Hematopoietic multipotent progenitor cell treated with erythropoietin and hydrocortisone succinate and interleukin-3 and kit ligand, for 6 days (in vitro differentiated cells): ENCODE measurements at regions not wholly inside any gene's neighbourhood (a gene's known extent, or its start where the extent isn't known, plus 50 kb on each side); places are given as distances from the start of the nearest gene placed in this dataset.
"Not testable (repeated sequence)": the region's sequence is repeated elsewhere in the genome, so short reads cannot be mapped to it uniquely, and the experiment has no call there.

ENCODE experiments used
- DNase-seq: peaks from one replicate; pipeline ENCODE4 v3.0.0-alpha.2; 2015

DNA sequence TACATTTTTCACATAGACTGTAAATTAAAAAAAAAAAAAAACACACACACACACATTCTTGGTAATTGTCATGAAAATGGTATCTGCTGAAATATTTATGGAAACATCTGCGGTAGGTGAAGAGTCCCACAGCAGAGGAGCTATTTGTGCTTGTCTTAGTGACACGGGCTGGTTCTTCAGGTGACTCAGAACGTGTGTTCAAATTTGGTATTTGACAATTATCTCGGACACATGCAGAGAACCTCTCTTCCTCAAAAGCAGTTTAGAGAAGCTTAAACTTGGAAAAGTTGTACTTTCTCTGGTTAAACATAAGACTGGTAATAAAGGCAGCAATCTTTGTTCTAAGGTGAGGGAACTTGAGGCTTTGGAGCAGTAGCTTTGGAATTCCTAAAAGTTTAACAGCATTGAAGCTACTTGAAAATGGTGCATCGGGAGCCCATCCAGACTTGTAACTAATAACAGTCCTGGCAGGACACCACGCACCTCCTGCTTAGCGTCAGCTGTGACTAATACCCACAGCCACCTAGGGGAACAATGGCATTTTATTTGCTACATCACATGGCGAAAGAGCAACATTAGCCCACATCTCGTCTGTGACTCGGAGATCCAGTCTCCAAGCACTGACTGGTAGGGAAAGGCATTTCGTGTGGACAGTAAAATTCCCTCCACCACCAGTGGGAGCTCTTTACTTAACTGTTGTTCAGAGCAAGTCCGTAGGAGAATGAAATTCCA is 1505.1 kb upstream of the SLC10A2 start:
- DNase-seq, result peak; percentile 48

DNA sequence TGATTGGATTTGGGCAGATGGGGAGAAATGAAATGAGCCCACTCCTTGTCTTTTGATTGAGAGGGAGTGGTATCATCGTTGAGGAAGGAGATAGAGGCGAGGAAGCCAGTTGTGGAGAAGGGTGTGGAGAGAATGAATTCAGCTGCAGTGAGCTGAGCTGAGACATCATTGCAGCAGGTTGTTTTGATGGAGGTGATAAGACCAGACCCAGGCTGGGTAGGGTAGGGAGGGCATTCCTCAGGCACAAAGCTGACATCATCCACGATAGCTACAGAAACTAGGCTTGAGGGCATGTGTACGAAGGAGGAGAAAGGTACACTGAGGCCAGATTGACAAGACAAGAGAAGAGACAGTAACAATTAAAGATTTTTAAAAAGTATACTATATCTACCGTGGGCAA is 1500.9 kb upstream of the SLC10A2 start:
- DNase-seq, result no peak

DNA sequence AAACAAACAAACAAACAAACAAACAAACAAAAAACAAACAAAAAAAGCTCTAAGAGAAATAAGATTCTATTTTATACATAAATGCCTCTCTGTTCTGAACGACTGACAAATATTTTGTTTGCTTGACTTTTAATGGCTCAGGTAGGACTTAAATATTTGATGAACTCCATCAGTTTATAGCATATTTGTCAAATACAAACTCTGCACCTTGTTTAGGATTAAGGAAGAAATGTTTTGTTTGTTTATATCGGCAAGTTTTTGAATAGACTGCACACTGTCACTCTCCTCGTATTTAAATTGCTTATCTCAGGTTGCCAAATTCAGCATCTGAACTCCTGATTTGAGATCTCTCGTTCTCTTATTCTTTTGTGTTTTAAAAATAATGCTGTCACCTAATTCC is 1499.7 kb upstream of the SLC10A2 start:
- DNase-seq, result no peak

DNA sequence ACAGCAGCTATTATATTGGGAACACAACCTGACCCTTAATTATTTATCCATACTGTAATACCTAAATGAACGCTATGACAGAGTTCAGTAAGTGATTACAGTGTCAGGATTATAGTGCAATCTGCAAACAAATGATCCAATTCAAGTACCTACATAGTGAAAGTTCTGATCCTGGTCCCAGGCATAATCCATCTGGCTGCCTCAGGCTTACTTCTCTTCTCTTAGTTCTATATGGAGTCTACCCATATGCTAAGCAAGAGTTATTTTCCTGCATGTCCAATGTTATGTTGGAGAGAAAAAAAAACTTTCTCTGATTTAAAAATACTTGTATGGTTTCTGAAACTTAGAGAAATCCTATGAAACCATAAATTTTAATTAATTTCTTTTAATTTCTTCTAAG is 1487.7 kb upstream of the SLC10A2 start:
- DNase-seq, result no peak

DNA sequence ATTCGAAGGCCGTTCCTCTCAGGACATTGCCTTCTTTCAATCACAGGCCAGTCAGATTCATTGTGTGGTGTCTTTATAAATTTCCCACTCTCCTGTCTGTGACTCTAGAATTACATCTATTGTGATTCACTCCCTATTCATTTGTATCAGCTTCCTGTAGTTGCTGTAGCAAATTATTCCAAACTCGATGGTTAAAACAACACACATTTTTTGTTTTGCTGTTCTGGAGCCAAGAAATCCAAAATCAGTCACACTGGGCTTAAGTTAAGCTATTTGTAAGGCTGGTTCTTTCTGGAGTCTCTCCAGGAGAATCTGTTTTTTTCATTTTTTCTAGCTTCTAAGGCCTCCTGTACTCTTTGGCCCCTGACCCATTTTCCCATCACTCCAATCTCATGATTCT is 1487.0 kb upstream of the SLC10A2 start:
- DNase-seq, result no peak

DNA sequence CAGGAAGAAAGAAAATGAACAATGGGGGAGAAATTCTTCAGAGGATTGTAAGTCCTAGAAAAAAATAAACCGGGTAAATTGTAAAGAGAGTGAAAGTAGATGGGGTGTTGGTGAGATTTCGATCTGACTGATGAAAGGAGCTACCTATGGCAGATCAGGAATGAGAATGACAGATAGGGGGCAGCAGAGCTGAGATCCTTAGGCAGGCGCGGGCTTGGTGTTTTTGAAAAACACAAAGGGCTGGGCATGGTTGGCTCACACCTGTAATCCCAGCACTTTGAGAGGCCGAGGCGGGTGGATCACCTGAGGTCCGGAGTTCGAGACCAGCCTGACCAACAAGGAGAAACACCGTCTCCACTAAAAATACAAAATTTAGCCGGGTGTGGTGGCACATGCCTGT is 1468.6 kb upstream of the SLC10A2 start:
- DNase-seq, result peak; percentile 3

DNA sequence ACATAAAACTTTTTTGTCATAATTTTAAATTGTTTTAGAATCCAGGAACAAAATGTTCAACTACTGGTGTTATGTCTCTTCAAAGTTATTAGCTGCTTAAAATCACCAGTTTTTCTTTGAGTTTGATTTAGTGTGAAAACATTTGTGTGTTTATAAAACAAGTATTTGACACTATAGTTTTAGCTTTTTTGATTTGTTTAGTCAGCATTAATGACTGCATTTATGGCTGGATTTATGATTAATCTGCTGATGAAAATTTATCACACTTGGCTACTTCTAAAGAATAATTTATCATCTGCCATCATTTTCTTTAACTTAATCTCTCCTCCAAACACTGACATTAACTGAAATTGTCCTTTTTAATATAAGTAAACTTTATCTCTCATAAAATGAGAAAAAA is 1465.9 kb upstream of the SLC10A2 start:
- no peak for DNase-seq

DNA sequence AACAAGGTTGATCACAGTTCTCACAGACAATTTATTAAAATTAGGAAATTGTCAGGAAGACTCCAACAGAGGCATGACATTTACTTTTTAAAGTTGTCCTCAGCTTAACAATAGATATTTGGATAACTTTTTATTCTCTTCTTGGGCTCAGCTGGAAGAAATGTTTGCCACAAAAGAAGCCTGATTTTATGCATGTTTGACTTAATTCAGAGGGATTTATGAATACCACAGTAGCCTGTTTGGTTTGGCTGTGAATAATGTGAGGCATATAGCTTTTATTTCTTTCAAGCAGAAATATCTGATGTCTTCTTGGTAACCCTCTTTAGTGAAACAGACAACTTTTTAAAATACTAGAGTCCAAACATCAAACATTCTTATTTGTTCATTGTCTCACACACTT is 1464.5 kb upstream of the SLC10A2 start:
- no peak for DNase-seq

DNA sequence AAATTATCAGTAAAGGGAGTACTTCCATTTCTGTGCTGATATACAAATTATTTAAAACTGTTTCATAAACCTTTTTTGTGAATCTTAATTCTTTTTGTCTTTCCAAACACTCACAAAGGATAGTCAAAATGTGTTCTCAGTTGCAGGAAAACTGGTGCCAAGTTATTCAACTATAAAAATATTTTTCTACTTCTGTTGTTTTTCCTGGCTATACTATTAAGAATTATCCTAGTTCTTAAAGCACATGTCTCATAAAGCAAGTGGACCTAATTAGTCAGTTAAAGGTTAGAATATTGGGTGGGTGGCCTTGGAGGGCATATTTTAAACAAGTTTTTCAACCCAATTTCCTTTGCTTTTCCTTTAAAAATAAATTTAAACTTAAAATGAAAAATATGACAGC is 1460.3 kb upstream of the SLC10A2 start:
- DNase-seq, result no peak

DNA sequence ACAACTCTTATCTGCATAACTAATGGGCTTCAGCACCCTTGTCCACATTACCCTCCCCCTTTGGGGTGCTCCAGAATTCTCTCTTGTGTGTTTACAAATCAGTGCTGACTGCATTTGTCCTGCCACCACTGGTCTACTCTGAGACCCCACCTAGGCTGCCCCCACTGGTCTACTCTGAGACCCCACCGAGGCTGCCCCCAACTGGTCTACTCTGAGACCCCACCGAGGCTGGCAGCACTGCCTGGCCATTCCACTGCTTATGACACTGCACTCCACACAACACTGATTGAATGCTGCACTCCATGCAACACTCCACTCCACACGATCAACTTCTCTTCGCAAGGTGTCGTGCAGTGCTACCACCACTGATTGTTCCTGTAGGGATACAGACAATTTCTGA is 1459.2 kb upstream of the SLC10A2 start:
- no peak for DNase-seq

DNA sequence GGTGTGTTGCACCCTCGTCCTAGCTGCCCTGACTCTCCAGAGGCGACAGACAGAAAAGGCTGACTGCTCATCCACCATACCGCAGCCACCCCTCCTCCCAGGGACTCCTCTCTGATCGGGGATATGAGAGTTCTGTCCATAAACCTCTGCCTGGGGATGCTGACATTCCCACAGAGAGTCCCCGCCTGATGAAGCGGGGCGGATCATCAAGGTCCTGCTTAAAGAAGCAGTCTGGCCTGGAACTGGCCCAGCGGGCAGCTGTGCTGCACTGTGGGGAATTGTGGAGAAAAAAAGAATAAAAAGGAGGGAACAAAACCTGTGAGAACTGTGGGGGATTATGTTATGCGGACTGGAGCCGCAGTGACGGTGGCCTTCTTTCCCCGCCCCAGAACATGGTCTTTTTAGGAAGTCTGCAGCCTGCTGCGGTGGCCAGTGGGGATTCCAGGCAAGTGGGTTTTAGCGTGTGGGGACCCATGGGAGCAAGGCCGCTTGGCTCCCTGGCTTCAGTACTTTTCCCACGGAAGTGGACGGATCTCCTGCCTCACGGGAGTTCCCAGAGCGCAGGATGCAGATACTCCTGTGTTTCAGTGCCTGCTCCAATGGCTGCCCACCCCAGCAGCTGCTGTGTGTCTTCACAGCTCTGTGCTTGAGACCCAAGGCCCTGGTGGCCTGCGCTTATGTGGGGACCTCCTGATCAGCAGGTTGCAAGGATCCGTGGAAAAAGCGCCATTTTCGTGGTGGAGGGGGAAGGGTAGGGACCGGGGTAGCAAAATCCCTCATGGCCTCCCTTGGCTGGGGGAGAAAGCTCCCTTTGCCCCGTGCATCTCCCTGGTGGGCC is 1456.2 kb upstream of the SLC10A2 start:
- DNase-seq, result no peak

DNA sequence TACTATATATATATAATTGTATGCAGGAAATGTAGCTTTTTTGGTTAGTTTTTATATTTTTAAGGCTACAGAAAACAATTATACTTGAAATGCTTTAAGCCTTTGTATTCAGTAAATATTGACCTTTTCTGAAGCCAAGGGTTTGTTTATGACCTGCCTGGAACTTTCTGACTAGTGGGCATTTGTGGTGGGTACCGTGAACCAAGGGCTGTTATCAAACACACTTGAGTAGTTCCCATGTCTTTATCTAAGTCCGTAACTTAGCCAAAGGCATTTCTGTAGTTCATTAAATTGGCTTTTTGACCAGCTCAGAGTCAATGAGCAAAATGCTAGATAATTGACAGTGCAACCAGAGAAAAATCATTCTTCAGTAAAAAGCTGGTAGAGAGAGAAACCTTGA is 1444.2 kb upstream of the SLC10A2 start:
- DNase-seq, result no peak

DNA sequence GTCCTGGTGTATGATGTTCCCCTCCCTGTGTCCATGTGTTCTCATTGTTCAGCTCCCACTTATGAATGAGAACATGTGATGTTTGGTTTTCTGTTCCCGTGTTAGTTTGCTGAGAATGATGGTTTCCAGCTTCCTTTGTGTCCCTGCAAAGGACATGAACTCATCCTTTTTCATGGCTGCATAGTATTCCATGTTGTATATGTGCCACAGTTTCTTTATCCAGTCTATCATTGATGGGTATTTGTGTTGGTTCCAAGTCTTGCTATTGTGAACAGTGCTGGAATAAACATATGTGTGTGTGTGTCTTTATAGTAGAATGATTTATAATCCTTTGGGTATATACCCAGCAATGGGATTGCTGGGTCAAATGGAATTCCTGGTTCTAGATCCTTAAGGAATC is 1427.3 kb upstream of the SLC10A2 start:
- DNase-seq, result not testable (repeated sequence)

DNA sequence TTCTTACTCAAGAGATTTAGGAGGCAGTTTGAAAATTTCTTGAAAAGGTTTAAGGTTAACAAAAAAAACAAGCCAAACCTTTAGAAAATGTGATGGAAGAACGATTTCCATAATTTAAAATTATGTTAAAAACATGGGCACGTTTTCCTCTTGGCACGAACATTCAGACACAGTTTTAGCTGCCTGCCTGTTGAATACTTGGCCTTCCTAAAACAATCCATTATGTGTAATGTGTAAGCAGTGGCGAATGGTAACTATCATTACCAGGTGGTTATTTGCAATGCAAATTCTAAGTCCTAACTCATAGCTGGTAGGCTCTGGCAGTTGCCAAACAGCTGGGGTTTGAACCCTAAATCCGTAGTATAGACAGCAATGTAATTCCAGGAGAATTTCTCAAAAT is 1425.7 kb upstream of the SLC10A2 start:
- no peak for DNase-seq

DNA sequence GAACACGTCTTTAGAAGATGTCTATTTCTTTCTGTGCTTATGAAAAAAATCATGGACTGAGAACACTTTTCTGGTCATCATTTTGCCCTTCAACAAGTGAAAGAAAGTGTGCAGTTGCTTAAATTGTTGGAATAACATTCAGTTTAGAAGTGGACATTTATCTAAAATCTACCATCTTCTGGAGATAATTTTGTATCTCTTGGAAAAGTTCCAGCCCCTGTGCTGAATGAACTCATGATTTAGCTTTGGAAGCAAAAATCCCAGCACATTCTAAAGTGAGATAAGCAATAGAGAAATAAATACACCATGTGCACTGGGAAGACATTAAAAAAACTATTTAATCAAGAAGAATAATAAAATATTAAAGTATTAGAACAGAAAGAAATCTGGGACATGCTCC is 1420.8 kb upstream of the SLC10A2 start:
- no peak for DNase-seq

DNA sequence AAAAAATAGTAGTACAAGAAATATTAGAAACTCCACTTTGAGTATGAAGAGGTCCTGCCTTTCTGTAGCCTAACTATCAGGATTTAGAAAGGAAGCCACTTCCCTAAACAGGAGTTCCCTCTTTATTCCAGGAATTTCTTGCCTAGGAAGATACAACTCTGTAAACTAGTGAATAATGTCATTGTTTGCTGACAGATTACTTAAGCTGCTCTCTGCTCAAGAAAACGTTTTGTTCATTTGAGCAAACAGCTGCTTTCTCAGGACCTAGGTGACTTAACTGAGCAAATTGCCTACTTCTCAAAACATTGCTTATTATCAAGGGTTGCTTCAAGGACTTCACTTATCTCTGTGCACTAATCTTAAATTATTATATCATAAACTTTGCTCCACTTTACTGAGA is 1419.4 kb upstream of the SLC10A2 start:
- no peak for DNase-seq

DNA sequence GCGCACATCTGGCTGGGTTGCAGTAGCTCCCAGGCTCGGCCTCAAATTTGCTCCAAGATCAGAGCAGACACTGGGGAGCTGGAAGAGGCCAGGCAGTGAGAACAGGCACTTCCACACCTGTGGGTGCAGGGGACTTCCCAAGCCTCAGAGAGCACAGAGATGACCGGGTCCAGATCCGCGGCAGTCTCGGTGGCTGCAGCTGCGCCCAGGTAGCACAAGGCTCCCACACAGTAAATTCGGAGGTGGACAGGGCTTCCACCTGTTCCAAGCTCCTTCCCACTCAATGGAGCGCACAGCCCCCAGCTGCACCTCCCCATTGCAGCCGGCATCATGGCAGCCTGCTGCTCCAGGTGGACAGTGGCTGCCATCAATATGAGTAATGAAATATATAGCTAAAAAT is 1417.4 kb upstream of the SLC10A2 start:
- no peak for DNase-seq

DNA sequence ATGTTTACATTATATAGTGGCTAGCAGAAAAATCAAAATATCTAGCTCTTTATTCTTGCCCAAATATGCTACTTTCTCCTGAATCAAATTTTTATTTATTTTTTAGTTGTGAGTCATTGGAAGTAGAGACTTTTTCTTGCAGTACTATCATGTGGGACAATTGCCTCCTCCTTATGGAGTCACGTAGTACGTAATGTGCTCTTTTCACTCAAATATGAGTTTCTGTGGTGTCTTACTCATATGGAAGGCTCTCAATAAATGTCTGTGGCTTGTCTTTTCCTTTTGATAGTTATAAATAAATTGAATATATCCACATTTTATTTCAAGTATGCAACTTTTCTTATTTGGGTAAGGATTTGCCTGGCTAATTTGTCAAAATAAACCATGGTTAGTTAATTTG is 1411.0 kb upstream of the SLC10A2 start:
- no peak for DNase-seq

DNA sequence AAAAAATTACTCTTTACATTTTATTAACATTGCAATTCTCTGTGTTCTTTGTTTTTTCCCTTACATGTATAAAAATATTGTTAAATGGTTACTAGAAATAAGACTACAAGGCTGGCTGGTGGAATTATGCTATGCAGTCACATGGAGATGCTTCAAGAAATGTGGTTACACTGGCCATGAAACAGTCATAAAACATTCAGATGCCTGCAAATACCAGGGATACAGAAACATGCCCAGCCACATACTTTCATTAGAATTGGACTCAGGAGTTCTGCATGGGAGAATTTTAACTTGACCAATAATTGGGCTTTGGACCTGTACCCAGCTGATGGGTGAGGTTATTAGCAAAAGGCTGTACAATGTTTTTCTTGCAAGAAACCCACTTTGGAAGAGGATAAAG is 1407.7 kb upstream of the SLC10A2 start:
- no peak for DNase-seq

DNA sequence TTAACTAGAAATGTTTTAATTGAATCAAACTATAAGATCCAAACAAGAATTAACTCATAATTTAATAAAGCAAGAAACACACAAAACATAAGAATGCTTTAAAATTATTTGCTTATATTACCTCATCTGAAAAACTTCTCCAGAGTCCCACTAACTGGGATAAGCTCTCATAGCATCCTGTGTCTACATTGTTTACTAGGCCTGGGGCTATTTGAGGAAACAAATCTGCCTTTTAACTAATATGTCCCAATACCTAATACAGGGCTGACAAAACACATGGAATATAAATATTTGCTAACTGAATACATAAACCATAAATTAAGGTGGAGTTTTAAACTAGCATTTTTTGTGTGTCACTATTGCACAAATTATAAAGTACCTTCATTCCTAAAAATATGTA is 1399.8 kb upstream of the SLC10A2 start:
- DNase-seq, result no peak

DNA sequence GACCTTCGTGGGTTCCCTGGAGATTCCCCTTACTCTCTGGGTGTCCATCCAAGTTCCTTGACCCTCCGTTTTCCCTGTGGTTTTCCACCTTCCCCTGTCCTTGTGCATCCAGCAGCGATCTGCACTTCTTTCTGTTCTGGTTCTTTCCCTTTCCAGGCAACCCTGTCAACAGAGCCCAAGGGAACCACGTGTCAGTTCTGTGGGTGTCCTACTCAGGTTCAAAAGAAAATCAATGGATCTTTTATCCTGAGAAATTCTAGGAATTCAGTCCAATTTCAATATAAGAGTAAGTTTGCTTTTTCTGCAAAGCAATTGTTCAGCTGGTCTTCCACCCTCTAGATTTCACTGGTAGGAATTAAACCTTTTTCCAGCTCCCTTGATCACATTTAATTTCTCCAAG is 1394.8 kb upstream of the SLC10A2 start:
- no peak for DNase-seq

DNA sequence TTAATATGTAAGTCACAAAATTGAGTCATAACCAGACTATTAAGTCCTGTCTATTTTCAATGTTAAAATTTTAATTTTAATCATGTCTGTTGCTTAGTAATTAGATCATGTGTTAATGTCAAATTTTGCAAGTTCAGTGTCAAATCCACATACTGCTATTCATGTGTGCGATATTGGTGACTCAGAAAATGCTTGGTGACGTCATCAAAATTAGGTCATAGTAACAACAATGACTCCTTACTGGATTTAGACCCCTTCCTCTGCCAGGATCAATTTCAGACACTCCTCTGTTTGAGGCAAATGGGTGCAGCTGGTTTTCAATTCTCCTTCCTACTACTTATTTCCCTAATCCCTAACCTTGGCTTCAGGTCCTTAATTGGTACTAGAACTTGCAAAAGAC is 1394.3 kb upstream of the SLC10A2 start:
- no peak for DNase-seq

DNA sequence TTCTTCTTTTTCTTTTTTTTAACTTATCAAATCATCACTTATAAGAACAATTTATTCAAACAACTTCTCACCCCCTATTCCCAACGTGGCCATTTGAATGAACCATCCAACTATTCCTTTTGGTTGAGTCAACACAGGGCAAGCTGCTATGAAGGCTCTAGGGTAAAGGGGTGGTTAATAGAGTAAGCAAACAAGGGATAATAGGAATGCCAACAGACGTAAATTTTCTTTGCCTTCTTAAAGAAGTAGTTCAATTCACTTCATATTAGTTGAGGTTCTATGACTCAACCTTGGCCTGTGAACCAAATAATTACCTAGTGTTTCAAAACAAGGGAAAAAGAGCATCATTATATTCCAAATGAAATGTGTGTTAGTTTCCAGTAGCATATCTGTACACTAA is 1383.8 kb upstream of the SLC10A2 start:
- DNase-seq, result no peak

DNA sequence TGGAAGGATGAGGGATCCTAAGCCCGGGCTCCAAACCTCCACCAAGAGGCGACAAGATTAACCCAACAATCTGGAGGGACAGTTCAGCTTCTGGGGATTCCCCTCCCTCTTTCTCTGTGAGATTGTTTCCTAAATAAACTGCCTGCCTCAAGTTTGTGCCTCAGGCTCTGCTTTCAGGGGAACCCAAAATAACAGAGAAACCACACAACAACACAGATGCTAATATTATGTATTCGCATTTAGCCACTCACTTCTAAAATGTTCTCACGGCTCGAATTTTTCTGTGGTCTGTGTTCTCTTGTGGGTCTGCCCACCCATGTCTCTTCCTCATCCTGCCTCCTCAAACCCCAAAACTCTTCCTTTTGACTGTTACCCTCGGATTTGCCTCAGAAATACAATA is 1381.1 kb upstream of the SLC10A2 start:
- no peak for DNase-seq

DNA sequence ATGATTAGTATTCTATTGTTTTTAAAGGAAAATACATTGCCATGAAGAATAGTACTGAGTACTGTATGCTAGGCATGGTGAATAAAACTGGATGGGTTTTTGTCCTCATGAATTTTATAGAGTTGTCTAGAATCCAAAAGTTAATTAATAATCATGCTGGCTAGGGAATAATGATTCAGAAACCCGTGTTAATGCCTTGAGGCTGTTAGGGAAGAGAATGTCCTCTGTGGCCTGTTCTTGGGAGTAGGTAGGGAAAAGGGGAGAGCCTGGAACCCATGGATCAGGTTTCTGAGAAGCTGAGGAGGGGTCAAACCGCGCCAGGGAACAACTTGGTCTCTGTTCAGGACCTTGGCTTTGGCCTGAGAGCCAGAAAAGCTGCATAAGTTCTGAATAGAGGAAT is 1376.3 kb upstream of the SLC10A2 start:
- no peak for DNase-seq
